OCI-LY1 (cell line): ENCODE measurements at regions not wholly inside any gene's neighbourhood (a gene's known extent, or its start where the extent isn't known, plus 50 kb on each side); places are given as distances from the start of the nearest gene placed in this dataset.

ENCODE experiments used
- CTCF ChIP-seq: fragments of 200-600 bp; sonication (generic), shearing (Covaris generic); IDR thresholded peaks from 2 replicates; pipeline ENCODE4 v1.5.1; 2017; ENCODE audit warnings: mild to moderate bottlenecking, antibody characterized with exemption, low read length, moderate library complexity, mixed read lengths
- EZH2 ChIP-seq: fragments of 200-600 bp; sonication (generic), shearing (Covaris generic); IDR thresholded peaks from 2 replicates; pipeline ENCODE4 v1.8.0; 2017; ENCODE audit warnings: borderline replicate concordance, mixed run types, mild to moderate bottlenecking, antibody characterized with exemption, low read length, moderate library complexity, mixed read lengths

GRCh38 chr7:55306331-55306730 lies 58.8 kb upstream of the LANCL2 start:
- TF ChIP-seq EZH2 (no peak), CTCF (no peak)
